Upper lobe of left lung (tissue), 6 donors: ENCODE measurements at regions not wholly inside any gene's neighbourhood (a gene's known extent, or its start where the extent isn't known, plus 50 kb on each side); places are given as distances from the start of the nearest gene placed in this dataset.

Experiments used
- ATAC-seq, 2 donors: fragments of 200-7000 bp; cut with Tn5 transposase; one replicate each; pipeline ENCODE4 v1.9.1; 2022; ENCODE audit warnings: mild to moderate bottlenecking in 2 of 2, moderate library complexity in 2 of 2; ENCODE audit not compliant: low FRiP score in 2 of 2
- DNase-seq, 2 donors: peaks; one replicate each; pipeline ENCODE4 v3.0.0-alpha.2; 2019 to 2020
- H3K27ac ChIP-seq, 4 donors: fragments of 200-600 bp; sonication (generic); one replicate each; pipeline ENCODE4 v1.5.1; 2016 to 2019
- H3K27me3 ChIP-seq, 4 donors: fragments of 200-600 bp; sonication (generic); one replicate each; pipeline ENCODE4 v1.5.1; 2017 to 2019
- H3K36me3 ChIP-seq, 4 donors: fragments of 200-600 bp; sonication (generic); one replicate each; pipeline ENCODE4 v1.5.1; 2016 to 2019
- H3K4me1 ChIP-seq, 4 donors: fragments of 200-600 bp; sonication (generic); one replicate each; pipeline ENCODE4 v1.5.1; 2018 to 2019
- H3K4me3 ChIP-seq, 4 donors: fragments of 200-600 bp; sonication (generic); one replicate each; pipeline ENCODE4 v1.5.1; 2017 to 2019; ENCODE audit warnings: mild to moderate bottlenecking in 2 of 4, moderate library complexity in 1 of 4
- H3K9me3 ChIP-seq, 4 donors: fragments of 200-600 bp; sonication (generic); one replicate each; pipeline ENCODE4 v1.5.1; 2018 to 2019
- CTCF ChIP-seq, 6 experiments: fragments of 450-650 bp in 4 of 6; fragments of 200-600 bp in 2 of 6; sonication (generic) in 2 of 6; IDR thresholded peaks; one replicate each; pipeline ENCODE4 v1.5.1; 2016 to 2019; ENCODE audit warnings: antibody characterized with exemption in 6 of 6
- EP300 ChIP-seq, 4 donors: sonication (generic); formaldehyde crosslinking; IDR thresholded peaks; one replicate each; pipeline ENCODE4 v1.5.1; 2017; ENCODE audit warnings: antibody characterized with exemption in 4 of 4, control low read depth in 2 of 4
- POLR2A ChIP-seq, 4 donors: fragments of 450-650 bp; IDR thresholded peaks; one replicate each; pipeline ENCODE4 v1.5.1; 2016 to 2017; ENCODE audit warnings: antibody characterized with exemption in 4 of 4, mild to moderate bottlenecking in 2 of 4
- POLR2AphosphoS5 ChIP-seq, 2 donors: sonication (generic); formaldehyde crosslinking; IDR thresholded peaks; one replicate each; pipeline ENCODE4 v1.5.1; 2017; ENCODE audit warnings: antibody characterized with exemption in 2 of 2
- WGBS, 2 donors: methylation state at CpG; one replicate each; pipeline ENCODE4 v1.1.5; 2017 to 2018; 5-methylcytosine and 5-hydroxymethylcytosine counted together
- donor health status: DM: no; HTN: no; CAD: no; lungs with moderate emphysema.
- donor health status: DM: no; HTN: yes; CAD: no; lungs with severe emphysema.

- H3K27me3 ChIP-seq = no peaks in the 10 kb centered on the region
- WGBS, 2 donors = 73 to 80% methylated on average over 7 of the region's 7 CpGs
- TF ChIP-seq CTCF (IDR thresholded peaks at IDR 0.05) = no peak
- TF ChIP-seq POLR2AphosphoS5 (IDR thresholded peaks at IDR 0.05) = no peak
- no peak for TF ChIP-seq POLR2A (IDR thresholded peaks at IDR 0.05)
- TF ChIP-seq EP300 (IDR thresholded peaks at IDR 0.05) = no peak
- H3K4me1 ChIP-seq = no peaks in the 10 kb centered on the region
- H3K27ac ChIP-seq = no peak overlapping the region
- no peaks in the 10 kb centered on the region for H3K9me3 ChIP-seq
- H3K4me3 ChIP-seq = no peak overlapping the region
- DNase-seq (no peak), ATAC-seq (no peak)
- H3K36me3 ChIP-seq = no peaks in the 10 kb centered on the region
Observed at GRCh38 chr5:27191786-27192510, 153.6 kb upstream of the CDH9 start.

- TF ChIP-seq POLR2AphosphoS5 (IDR thresholded peaks at IDR 0.05) (no peak), EP300 (IDR thresholded peaks at IDR 0.05) (no peak), POLR2A (IDR thresholded peaks at IDR 0.05) (no peak), CTCF (IDR thresholded peaks at IDR 0.05) (no peak)
- H3K27me3 ChIP-seq = no peaks in the 10 kb centered on the region
- peaks cover 0 to 5% (median 0%) of the 10 kb centered on the region in 4 donors for H3K9me3 ChIP-seq
- H3K36me3 ChIP-seq = no peaks in the 10 kb centered on the region
- WGBS, 2 donors = 88 to 91% methylated on average over 1 of the region's 1 CpG
- DNase-seq (no peak), ATAC-seq (no peak)
- no peaks in the 10 kb centered on the region for H3K4me1 ChIP-seq
- H3K4me3 ChIP-seq = no peak overlapping the region
- no peak overlapping the region for H3K27ac ChIP-seq
Observed at GRCh38 chr5:27172693-27173092, 134.3 kb upstream of the CDH9 start.

GRCh38 chr5:27171761-27172261 is 133.4 kb upstream of the CDH9 start:
- peak in 1 of 2 donors; percentile 24 for DNase-seq
- no peaks in the 10 kb centered on the region for H3K4me1 ChIP-seq
- no peak overlapping the region for H3K4me3 ChIP-seq
- no peak for ATAC-seq
- no peaks in the 10 kb centered on the region for H3K36me3 ChIP-seq
- WGBS, 2 donors = 64 to 70% methylated on average over 15 of the region's 15 CpGs
- H3K27ac ChIP-seq = no peak overlapping the region
- TF ChIP-seq POLR2AphosphoS5 (IDR thresholded peaks at IDR 0.05) (no peak), POLR2A (IDR thresholded peaks at IDR 0.05) (no peak), CTCF (IDR thresholded peaks at IDR 0.05) (no peak), EP300 (IDR thresholded peaks at IDR 0.05) (no peak)
- no peaks in the 10 kb centered on the region for H3K27me3 ChIP-seq
- peaks cover 0 to 5% (median 0%) of the 10 kb centered on the region in 4 donors for H3K9me3 ChIP-seq

- Histone ChIP-seq H3K4me3 (no peak overlapping the region), H3K4me1 (no peaks in the 10 kb centered on the region), H3K36me3 (no peaks in the 10 kb centered on the region), H3K27me3 (no peaks in the 10 kb centered on the region), H3K9me3 (peaks cover 0 to 10% (median 2%) of the 10 kb centered on the region in 4 donors), H3K27ac (no peak overlapping the region)
- TF ChIP-seq EP300 (IDR thresholded peaks at IDR 0.05) (no peak), POLR2A (IDR thresholded peaks at IDR 0.05) (no peak), CTCF (IDR thresholded peaks at IDR 0.05) (no peak), POLR2AphosphoS5 (IDR thresholded peaks at IDR 0.05) (no peak)
- no peak for DNase-seq
- 68 to 72% methylated on average over 1 of the region's 1 CpG for WGBS, 2 donors
- no peak for ATAC-seq
Observed at GRCh38 chr5:27158775-27159174, 120.4 kb upstream of the CDH9 start.

GRCh38 chr5:27158171-27158570 is 119.8 kb upstream of the CDH9 start:
- ATAC-seq = no peak
- Histone ChIP-seq H3K9me3 (peaks cover 0 to 10% (median 2%) of the 10 kb centered on the region in 4 donors), H3K27me3 (no peaks in the 10 kb centered on the region), H3K4me3 (no peak overlapping the region), H3K27ac (no peak overlapping the region), H3K36me3 (no peaks in the 10 kb centered on the region), H3K4me1 (no peaks in the 10 kb centered on the region)
- DNase-seq = no peak
- TF ChIP-seq EP300 (IDR thresholded peaks at IDR 0.05) = no peak
- TF ChIP-seq POLR2A (IDR thresholded peaks at IDR 0.05) = no peak
- TF ChIP-seq POLR2AphosphoS5 (IDR thresholded peaks at IDR 0.05) = no peak
- TF ChIP-seq CTCF (IDR thresholded peaks at IDR 0.05) = no peak
